ENCODE measurements at regions not wholly inside any gene's neighbourhood (a gene's known extent, or its start where the extent isn't known, plus 50 kb on each side); places are given as distances from the start of the nearest gene placed in this dataset.

- no peak overlapping the region for H3K4me3 ChIP-seq (replicated peaks in 1 of 2; ENCODE audit: low read depth in 2 of 2, low read length in 2 of 2)
- TF ChIP-seq CTCF (IDR thresholded peaks at IDR 0.05; ENCODE audit: low read depth, low read length): no peak
- no peak for DNase-seq (ENCODE audit: low read depth in 2 of 2)
Measured at GRCh38 chr12:115001571-115002180, 317.7 kb upstream of the TBX3 start.

GRCh38 chr12:115000038-115000437 is 316.1 kb upstream of the TBX3 start:
- TF ChIP-seq CTCF (IDR thresholded peaks at IDR 0.05; ENCODE audit: low read depth, low read length): no peak
- no peak overlapping the region for H3K4me3 ChIP-seq (replicated peaks in 1 of 2; ENCODE audit: low read depth in 2 of 2, low read length in 2 of 2)
- peak; percentile 33 to 88 for DNase-seq (ENCODE audit: low read depth in 2 of 2)

DNA sequence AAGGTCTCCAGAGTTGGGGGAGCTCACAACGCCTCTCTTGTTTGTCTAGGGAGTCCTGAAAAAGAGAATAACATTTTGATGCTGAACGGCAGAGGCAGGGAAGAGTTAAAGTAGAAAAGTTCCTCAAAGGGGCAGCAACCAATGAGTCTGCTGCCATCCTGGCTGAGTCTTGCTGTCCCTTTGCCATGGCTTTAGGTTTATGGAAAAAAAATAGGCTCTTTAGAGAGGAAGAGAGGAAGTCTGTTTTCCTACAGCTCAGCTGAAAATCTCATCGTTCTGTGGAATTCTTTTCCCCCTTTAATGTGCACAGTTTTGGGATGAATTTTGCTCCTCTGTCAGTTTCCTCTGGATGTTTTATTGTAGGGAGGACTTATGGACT is 314.8 kb upstream of the TBX3 start:
- no peak overlapping the region for H3K4me3 ChIP-seq (replicated peaks in 1 of 2; ENCODE audit: low read depth in 2 of 2, low read length in 2 of 2)
- no peak for TF ChIP-seq CTCF (IDR thresholded peaks at IDR 0.05; ENCODE audit: low read depth, low read length)
- DNase-seq (ENCODE audit: low read depth in 2 of 2): no peak

- no peak for DNase-seq (ENCODE audit: low read depth in 2 of 2)
- no peak overlapping the region for H3K4me3 ChIP-seq (replicated peaks in 1 of 2; ENCODE audit: low read depth in 2 of 2, low read length in 2 of 2)
- TF ChIP-seq CTCF (IDR thresholded peaks at IDR 0.05; ENCODE audit: low read depth, low read length): no peak
Measured at GRCh38 chr12:114998118-114998749, 314.3 kb upstream of the TBX3 start.

DNA sequence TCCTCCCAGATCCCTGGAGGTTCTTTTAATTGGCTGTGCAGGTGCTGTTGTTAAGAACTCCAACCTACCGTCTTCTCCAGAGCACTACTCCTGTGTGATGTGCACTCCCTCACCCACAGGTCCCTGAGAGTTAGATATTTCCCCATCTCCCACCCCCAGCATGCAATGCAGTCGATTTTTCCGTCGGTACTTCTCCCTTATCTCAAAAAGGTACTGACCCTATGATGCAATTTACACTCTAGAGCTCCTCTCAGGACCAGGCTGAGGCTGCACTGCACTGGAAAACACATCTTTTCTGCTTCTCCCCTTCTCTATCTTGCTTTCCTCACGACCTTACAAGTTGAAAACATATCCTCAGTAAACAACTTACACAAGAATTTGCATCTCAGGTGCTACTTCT is 312.4 kb upstream of the TBX3 start:
- no peak overlapping the region for H3K4me3 ChIP-seq (replicated peaks in 1 of 2; ENCODE audit: low read depth in 2 of 2, low read length in 2 of 2)
- no peak for TF ChIP-seq CTCF (IDR thresholded peaks at IDR 0.05; ENCODE audit: low read depth, low read length)
- DNase-seq (ENCODE audit: low read depth in 2 of 2): no peak

DNA sequence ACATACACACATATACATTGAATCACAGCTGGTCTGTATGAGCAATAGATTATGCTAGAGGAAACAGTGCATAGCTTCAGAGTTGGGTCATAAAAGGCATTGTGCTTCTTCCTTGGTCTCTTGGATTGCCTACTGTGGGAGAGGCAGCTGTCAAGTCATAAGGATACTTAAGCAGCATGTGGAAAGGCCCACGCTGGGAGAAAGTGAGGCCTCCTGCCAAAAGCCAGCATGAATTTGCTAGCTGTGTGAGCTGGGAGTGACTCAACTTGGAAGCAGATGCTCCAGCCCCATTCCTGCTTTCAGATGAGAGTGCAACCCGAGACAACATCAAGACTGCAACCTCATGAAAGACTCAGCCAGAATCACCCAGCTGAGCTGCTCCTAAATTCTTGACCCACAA is 311.9 kb upstream of the TBX3 start:
- TF ChIP-seq CTCF (IDR thresholded peaks at IDR 0.05; ENCODE audit: low read depth, low read length): no peak
- DNase-seq (ENCODE audit: low read depth in 2 of 2): peak in 1 of 2 donors; percentile 88
- H3K4me3 ChIP-seq (replicated peaks in 1 of 2; ENCODE audit: low read depth in 2 of 2, low read length in 2 of 2): no peak overlapping the region

DNA sequence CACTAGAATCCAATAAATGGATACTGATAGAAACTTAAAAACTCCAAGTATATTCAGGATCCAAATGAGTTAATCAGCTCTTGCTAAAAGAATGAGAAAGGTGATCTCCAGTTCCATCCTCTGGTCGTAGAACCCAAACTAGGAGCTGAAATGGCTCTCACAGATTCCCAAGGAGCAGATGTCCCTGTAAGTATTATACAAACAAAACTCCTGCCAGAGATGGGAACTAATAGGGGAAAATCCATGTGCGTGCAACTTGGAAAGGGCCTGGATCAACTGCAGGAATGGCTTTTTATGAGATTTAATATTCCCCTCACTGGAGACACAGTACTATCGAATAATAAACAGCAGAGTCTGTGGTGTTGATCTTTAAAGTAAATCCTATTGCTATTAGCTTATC is 309.2 kb upstream of the TBX3 start:
- no peak overlapping the region for H3K4me3 ChIP-seq (replicated peaks in 1 of 2; ENCODE audit: low read depth in 2 of 2, low read length in 2 of 2)
- DNase-seq (ENCODE audit: low read depth in 2 of 2): no peak
- no peak for TF ChIP-seq CTCF (IDR thresholded peaks at IDR 0.05; ENCODE audit: low read depth, low read length)
